T-cell (primary cell): ENCODE measurements at regions not wholly inside any gene's neighbourhood (a gene's known extent, or its start where the extent isn't known, plus 50 kb on each side); places are given as distances from the start of the nearest gene placed in this dataset.

Experiments
- ATAC-seq, 4 experiments: fragments of 200-7000 bp in 3 of 4; fragments of 150-1000 bp in 1 of 4; cut with Tn5 transposase; replicated peaks in 1 of 4; 1 replicate in 3 of 4; 2 replicates in 1 of 4; pipeline ENCODE4 v1.10.0; 2021; ENCODE audit warnings: moderate library complexity in 3 of 4, mild to moderate bottlenecking in 2 of 4, moderate number of reproducible peaks in 1 of 4
- CTCF ChIA-PET, 2 donors: fragments of 300-600 bp; sonication (Branson Sonifier 250); formaldehyde crosslinking; loops; one replicate each; lab custom pipeline; 2022; ENCODE audit warnings: antibody characterized with exemption in 2 of 2; lab: Charles Lee
- POLR2A ChIA-PET, 2 donors: fragments of 300-600 bp; sonication (Branson Sonifier 250); formaldehyde crosslinking; loops; one replicate each; lab custom pipeline; 2022; ENCODE audit warnings: antibody characterized with exemption in 2 of 2; lab: Charles Lee
- DNase-seq, 35 experiments: peaks; one replicate each; pipeline versions ENCODE4 v3.0.0 to v3.0.0-alpha.2; 2013 to 2023
- H3K27ac ChIP-seq: one replicate; pipeline ENCODE4 v1.5.1; 2013; ENCODE audit warnings: low read length
- H3K27me3 ChIP-seq, 2 experiments: replicated peaks in 1 of 2; 1 replicate in 1 of 2; 2 replicates in 1 of 2; pipeline versions ENCODE4 v1.6.1 to v1.7.0; 2013; ENCODE audit warnings: low read length in 1 of 2, mixed read lengths in 1 of 2; ENCODE audit not compliant: control insufficient read depth in 2 of 2, insufficient read depth in 2 of 2; ENCODE audit errors: extremely low read depth in 1 of 2
- H3K36me3 ChIP-seq, 2 donors: 1 replicate in 1 of 2; 2 replicates in 1 of 2; pipeline versions ENCODE4 v1.6.1 to v1.7.0; 2013; ENCODE audit warnings: low read length in 1 of 2; ENCODE audit not compliant: control insufficient read depth in 2 of 2, insufficient read depth in 1 of 2; ENCODE audit errors: extremely low read depth in 1 of 2
- H3K4me1 ChIP-seq, 2 experiments: 1 replicate in 1 of 2; 2 replicates in 1 of 2; pipeline versions ENCODE4 v1.6.1 to v1.7.0; 2013; ENCODE audit warnings: low read length in 2 of 2, mixed read lengths in 1 of 2; ENCODE audit not compliant: insufficient read depth in 2 of 2, control insufficient read depth in 1 of 2; ENCODE audit errors: extremely low read depth in 1 of 2
- H3K4me3 ChIP-seq, 2 donors: 1 replicate in 1 of 2; 2 replicates in 1 of 2; pipeline versions ENCODE4 v1.5.1 to v1.7.0; 2013; ENCODE audit warnings: mild to moderate bottlenecking in 2 of 2, low read length in 1 of 2, moderate library complexity in 1 of 2; ENCODE audit not compliant: control insufficient read depth in 1 of 2; ENCODE audit errors: extremely low read depth in 1 of 2
- H3K9me3 ChIP-seq: 2 replicates; pipeline ENCODE4 v1.7.0; 2013
- H3K27ac Mint-ChIP-seq, 2 donors: one replicate each; pipeline ENCODE4 v1.8.0; 2020 to 2021; ENCODE audit warnings: mild to moderate bottlenecking in 2 of 2, mixed read lengths in 2 of 2
- H3K27me3 Mint-ChIP-seq, 2 donors: one replicate each; pipeline ENCODE4 v1.8.0; 2021 to 2022; ENCODE audit warnings: mixed read lengths in 2 of 2
- H3K36me3 Mint-ChIP-seq: one replicate; pipeline ENCODE4 v1.8.0; 2021; ENCODE audit warnings: mixed read lengths
- H3K4me1 Mint-ChIP-seq, 3 donors: one replicate each; pipeline ENCODE4 v1.8.0; 2020 to 2022; ENCODE audit warnings: mixed read lengths in 3 of 3, mild to moderate bottlenecking in 1 of 3
- H3K4me3 Mint-ChIP-seq, 3 donors: one replicate each; pipeline ENCODE4 v1.8.0; 2020 to 2022; ENCODE audit warnings: mild to moderate bottlenecking in 3 of 3, mixed read lengths in 3 of 3, moderate library complexity in 3 of 3
- H3K9me3 Mint-ChIP-seq, 3 donors: one replicate each; pipeline ENCODE4 v1.8.0; 2020 to 2022; ENCODE audit warnings: mixed read lengths in 3 of 3
- WGBS: methylation state at CpG from one replicate; pipeline ENCODE4 v1.1.5; 2013; ENCODE audit warnings: missing lambda C conversion rate; ENCODE audit not compliant: insufficient coverage; 5-methylcytosine and 5-hydroxymethylcytosine counted together

- H3K4me1 ChIP-seq: no peaks in the 10 kb centered on the region
- H3K27ac ChIP-seq: no peak overlapping the region
- Mint-ChIP-seq H3K36me3 (no peaks in the 10 kb centered on the region), H3K27me3 (no peaks in the 10 kb centered on the region), H3K4me3 (no peak overlapping the region), H3K27ac (no peak overlapping the region), H3K4me1 (no peaks in the 10 kb centered on the region), H3K9me3 (peaks cover 3 to 18% (median 8%) of the 10 kb centered on the region in 3 donors)
- DNase-seq (no peak), ATAC-seq (no peak)
- WGBS: no CpG with 5 or more reads among the region's 4 CpGs
- ChIA-PET CTCF (no interaction called here), POLR2A (no interaction called here)
- no peak overlapping the region for H3K4me3 ChIP-seq
- H3K27me3 ChIP-seq: no peaks in the 10 kb centered on the region
- no peaks in the 10 kb centered on the region for H3K9me3 ChIP-seq
- H3K36me3 ChIP-seq: no peaks in the 10 kb centered on the region
Observed at GRCh38 chr10:107986571-107986970, 822.1 kb upstream of the SORCS1 start.

GRCh38 chr10:107984581-107984980, 820.1 kb upstream of the SORCS1 start:
- peaks cover 6 to 14% (median 8%) of the 10 kb centered on the region in 3 donors for H3K9me3 Mint-ChIP-seq
- ChIA-PET CTCF (no interaction called here), POLR2A (no interaction called here)
- ATAC-seq (no peak), DNase-seq (no peak)
- H3K27ac ChIP-seq: no peak overlapping the region
- no peaks in the 10 kb centered on the region for H3K4me1 Mint-ChIP-seq
- no peaks in the 10 kb centered on the region for H3K27me3 Mint-ChIP-seq
- H3K27ac Mint-ChIP-seq: no peak overlapping the region
- no peaks in the 10 kb centered on the region for H3K36me3 ChIP-seq
- no peak overlapping the region for H3K4me3 ChIP-seq
- H3K9me3 ChIP-seq: no peaks in the 10 kb centered on the region
- H3K4me1 ChIP-seq: no peaks in the 10 kb centered on the region
- WGBS: 85% methylated on average over 2 of the region's 3 CpGs
- no peaks in the 10 kb centered on the region for H3K27me3 ChIP-seq
- H3K36me3 Mint-ChIP-seq: no peaks in the 10 kb centered on the region
- H3K4me3 Mint-ChIP-seq: no peak overlapping the region

- no CpG with 5 or more reads among the region's 2 CpGs for WGBS
- no peak for DNase-seq
- no peaks in the 10 kb centered on the region for H3K36me3 ChIP-seq
- POLR2A ChIA-PET: no interaction called here
- no peaks in the 10 kb centered on the region for H3K4me1 Mint-ChIP-seq
- ATAC-seq: no peak
- no peak overlapping the region for H3K4me3 ChIP-seq
- no peak overlapping the region for H3K4me3 Mint-ChIP-seq
- H3K9me3 ChIP-seq: no peaks in the 10 kb centered on the region
- CTCF ChIA-PET: no interaction called here
- H3K4me1 ChIP-seq: no peaks in the 10 kb centered on the region
- no peak overlapping the region for H3K27ac ChIP-seq
- no peaks in the 10 kb centered on the region for H3K27me3 ChIP-seq
- peaks cover 6 to 14% (median 8%) of the 10 kb centered on the region in 3 donors for H3K9me3 Mint-ChIP-seq
- H3K27ac Mint-ChIP-seq: no peak overlapping the region
- no peaks in the 10 kb centered on the region for H3K27me3 Mint-ChIP-seq
- H3K36me3 Mint-ChIP-seq: no peaks in the 10 kb centered on the region
Observed at GRCh38 chr10:107984149-107984548, 819.6 kb upstream of the SORCS1 start.

- Mint-ChIP-seq H3K4me1 (no peaks in the 10 kb centered on the region), H3K9me3 (peaks cover 9 to 21% (median 15%) of the 10 kb centered on the region in 3 donors), H3K4me3 (no peak overlapping the region), H3K27me3 (no peaks in the 10 kb centered on the region), H3K27ac (no peak overlapping the region), H3K36me3 (no peaks in the 10 kb centered on the region)
- Histone ChIP-seq H3K4me3 (no peak overlapping the region), H3K9me3 (no peaks in the 10 kb centered on the region), H3K27ac (no peak overlapping the region), H3K27me3 (no peaks in the 10 kb centered on the region), H3K36me3 (no peaks in the 10 kb centered on the region), H3K4me1 (no peaks in the 10 kb centered on the region)
- no CpG with 5 or more reads among the region's 5 CpGs for WGBS
- CTCF ChIA-PET: no interaction called here
- POLR2A ChIA-PET: no interaction called here
- DNase-seq (no peak), ATAC-seq (no peak)
Observed at GRCh38 chr10:107978455-107978854, 813.9 kb upstream of the SORCS1 start.

- H3K36me3 ChIP-seq: no peaks in the 10 kb centered on the region
- ChIA-PET CTCF (no interaction called here), POLR2A (no interaction called here)
- no peaks in the 10 kb centered on the region for H3K4me1 ChIP-seq
- H3K9me3 Mint-ChIP-seq: peaks cover 11 to 17% (median 15%) of the 10 kb centered on the region in 3 donors
- DNase-seq (no peak), ATAC-seq (no peak)
- WGBS: 17% methylated on average over 1 of the region's 1 CpG
- no peak overlapping the region for H3K27ac ChIP-seq
- no peaks in the 10 kb centered on the region for H3K4me1 Mint-ChIP-seq
- no peak overlapping the region for H3K27ac Mint-ChIP-seq
- no peak overlapping the region for H3K4me3 Mint-ChIP-seq
- no peaks in the 10 kb centered on the region for H3K27me3 Mint-ChIP-seq
- no peaks in the 10 kb centered on the region for H3K36me3 Mint-ChIP-seq
- no peak overlapping the region for H3K4me3 ChIP-seq
- no peaks in the 10 kb centered on the region for H3K9me3 ChIP-seq
- no peaks in the 10 kb centered on the region for H3K27me3 ChIP-seq
Observed at GRCh38 chr10:107971973-107972372, 807.5 kb upstream of the SORCS1 start.

GRCh38 chr10:107971411-107971810, 806.9 kb upstream of the SORCS1 start:
- DNase-seq (no peak), ATAC-seq (no peak)
- H3K27me3 ChIP-seq: no peaks in the 10 kb centered on the region
- no peaks in the 10 kb centered on the region for H3K4me1 ChIP-seq
- no peak overlapping the region for H3K27ac ChIP-seq
- Mint-ChIP-seq H3K4me3 (no peak overlapping the region), H3K9me3 (peaks cover 11 to 21% (median 19%) of the 10 kb centered on the region in 3 donors), H3K27ac (no peak overlapping the region), H3K27me3 (no peaks in the 10 kb centered on the region), H3K36me3 (no peaks in the 10 kb centered on the region), H3K4me1 (no peaks in the 10 kb centered on the region)
- H3K9me3 ChIP-seq: no peaks in the 10 kb centered on the region
- CTCF ChIA-PET: no interaction called here
- no peaks in the 10 kb centered on the region for H3K36me3 ChIP-seq
- POLR2A ChIA-PET: no interaction called here
- WGBS: 100% methylated on average over 1 of the region's 1 CpG
- H3K4me3 ChIP-seq: no peak overlapping the region

- DNase-seq (no peak), ATAC-seq (no peak)
- CTCF ChIA-PET: no interaction called here
- Histone ChIP-seq H3K36me3 (no peaks in the 10 kb centered on the region), H3K27ac (no peak overlapping the region), H3K4me3 (no peak overlapping the region), H3K4me1 (no peaks in the 10 kb centered on the region), H3K9me3 (no peaks in the 10 kb centered on the region), H3K27me3 (no peaks in the 10 kb centered on the region)
- H3K4me3 Mint-ChIP-seq: no peak overlapping the region
- peaks cover 8 to 23% (median 19%) of the 10 kb centered on the region in 3 donors for H3K9me3 Mint-ChIP-seq
- WGBS: no CpG with 5 or more reads among the region's 3 CpGs
- no peaks in the 10 kb centered on the region for H3K4me1 Mint-ChIP-seq
- POLR2A ChIA-PET: no interaction called here
- no peaks in the 10 kb centered on the region for H3K27me3 Mint-ChIP-seq
- H3K27ac Mint-ChIP-seq: no peak overlapping the region
- no peaks in the 10 kb centered on the region for H3K36me3 Mint-ChIP-seq
Observed at GRCh38 chr10:107970512-107970911, 806.0 kb upstream of the SORCS1 start.
